ENCODE measurements at regions not wholly inside any gene's neighbourhood (a gene's known extent, or its start where the extent isn't known, plus 50 kb on each side); places are given as distances from the start of the nearest gene placed in this dataset.

DNA sequence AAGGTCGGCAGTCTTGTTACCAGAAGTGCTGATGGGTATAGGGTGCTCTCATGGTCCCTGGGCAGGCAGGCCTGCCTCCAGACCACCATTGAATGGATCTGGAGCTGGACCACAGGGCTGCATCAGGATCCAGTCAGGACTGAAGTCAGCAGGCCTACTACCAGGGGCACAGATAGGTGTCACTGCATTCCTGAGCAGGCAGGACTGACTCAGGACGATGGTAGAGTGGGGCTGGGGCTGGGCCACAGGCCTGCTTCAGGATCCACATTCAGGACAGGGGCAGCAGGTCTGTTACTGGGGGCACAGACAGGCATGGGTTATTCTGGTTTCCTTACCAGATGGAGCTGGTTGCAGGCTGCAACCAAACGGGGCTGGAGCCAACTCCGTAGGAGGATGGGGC is 51.4 kb upstream of the MAP3K4 start:
- TF ChIP-seq, protein P1, sequence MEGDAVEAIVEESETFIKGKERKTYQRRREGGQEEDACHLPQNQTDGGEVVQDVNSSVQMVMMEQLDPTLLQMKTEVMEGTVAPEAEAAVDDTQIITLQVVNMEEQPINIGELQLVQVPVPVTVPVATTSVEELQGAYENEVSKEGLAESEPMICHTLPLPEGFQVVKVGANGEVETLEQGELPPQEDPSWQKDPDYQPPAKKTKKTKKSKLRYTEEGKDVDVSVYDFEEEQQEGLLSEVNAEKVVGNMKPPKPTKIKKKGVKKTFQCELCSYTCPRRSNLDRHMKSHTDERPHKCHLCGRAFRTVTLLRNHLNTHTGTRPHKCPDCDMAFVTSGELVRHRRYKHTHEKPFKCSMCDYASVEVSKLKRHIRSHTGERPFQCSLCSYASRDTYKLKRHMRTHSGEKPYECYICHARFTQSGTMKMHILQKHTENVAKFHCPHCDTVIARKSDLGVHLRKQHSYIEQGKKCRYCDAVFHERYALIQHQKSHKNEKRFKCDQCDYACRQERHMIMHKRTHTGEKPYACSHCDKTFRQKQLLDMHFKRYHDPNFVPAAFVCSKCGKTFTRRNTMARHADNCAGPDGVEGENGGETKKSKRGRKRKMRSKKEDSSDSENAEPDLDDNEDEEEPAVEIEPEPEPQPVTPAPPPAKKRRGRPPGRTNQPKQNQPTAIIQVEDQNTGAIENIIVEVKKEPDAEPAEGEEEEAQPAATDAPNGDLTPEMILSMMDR (conservative IDR thresholded peaks at IDR 0.05 in 1 of 2, IDR thresholded peaks at IDR 0.05 in 1 of 2; ENCODE audit: extremely low read depth in 1 of 2, insufficient read depth in 1 of 2, low read depth in 1 of 2, low read length in 2 of 2), result no peak
- TF ChIP-seq EZH2 (IDR thresholded peaks at IDR 0.05; ENCODE audit: borderline replicate concordance, low read length), result no peak

Data from mammary epithelial cell (primary cell).